Mammary epithelial cell (primary cell): ENCODE measurements at regions not wholly inside any gene's neighbourhood (a gene's known extent, or its start where the extent isn't known, plus 50 kb on each side); places are given as distances from the start of the nearest gene placed in this dataset.

Experiments used
- EZH2 ChIP-seq: IDR thresholded peaks from 2 replicates; pipeline ENCODE4 v1.6.1; 2012; ENCODE audit warnings: low read length, inconsistent platforms, borderline replicate concordance
- TF ChIP-seq, protein P1 (sequence below), 2 donors: IDR thresholded peaks in 1 of 2; conservative IDR thresholded peaks in 1 of 2; 2 replicates each; pipeline ENCODE4 v1.5.1; 2011 to 2012; ENCODE audit warnings: inconsistent platforms in 2 of 2, low read length in 2 of 2, mild to moderate bottlenecking in 2 of 2, control low read depth in 1 of 2, low read depth in 1 of 2; ENCODE audit not compliant: insufficient read depth in 1 of 2; ENCODE audit errors: extremely low read depth in 1 of 2

DNA sequence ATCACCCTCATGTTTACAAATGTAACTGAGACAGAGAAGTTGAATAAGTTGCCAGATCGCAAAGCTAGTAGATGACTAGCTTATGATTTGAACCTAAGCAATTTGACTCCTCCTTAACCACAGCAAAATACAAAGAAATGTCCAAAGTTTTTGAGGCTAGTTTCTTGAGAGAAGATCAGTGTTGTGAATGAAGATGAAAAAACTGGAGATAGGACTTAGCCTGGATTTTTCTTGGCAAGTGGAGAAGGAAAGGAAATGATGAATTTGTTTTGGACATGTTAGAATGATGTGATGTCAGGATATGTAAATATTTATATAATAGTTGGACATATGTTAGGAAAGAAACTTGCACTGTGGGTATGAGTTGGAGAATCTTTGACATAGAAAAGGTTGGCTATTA, 149.8 kb downstream of the LSMEM1 start:
- TF ChIP-seq, protein P1, sequence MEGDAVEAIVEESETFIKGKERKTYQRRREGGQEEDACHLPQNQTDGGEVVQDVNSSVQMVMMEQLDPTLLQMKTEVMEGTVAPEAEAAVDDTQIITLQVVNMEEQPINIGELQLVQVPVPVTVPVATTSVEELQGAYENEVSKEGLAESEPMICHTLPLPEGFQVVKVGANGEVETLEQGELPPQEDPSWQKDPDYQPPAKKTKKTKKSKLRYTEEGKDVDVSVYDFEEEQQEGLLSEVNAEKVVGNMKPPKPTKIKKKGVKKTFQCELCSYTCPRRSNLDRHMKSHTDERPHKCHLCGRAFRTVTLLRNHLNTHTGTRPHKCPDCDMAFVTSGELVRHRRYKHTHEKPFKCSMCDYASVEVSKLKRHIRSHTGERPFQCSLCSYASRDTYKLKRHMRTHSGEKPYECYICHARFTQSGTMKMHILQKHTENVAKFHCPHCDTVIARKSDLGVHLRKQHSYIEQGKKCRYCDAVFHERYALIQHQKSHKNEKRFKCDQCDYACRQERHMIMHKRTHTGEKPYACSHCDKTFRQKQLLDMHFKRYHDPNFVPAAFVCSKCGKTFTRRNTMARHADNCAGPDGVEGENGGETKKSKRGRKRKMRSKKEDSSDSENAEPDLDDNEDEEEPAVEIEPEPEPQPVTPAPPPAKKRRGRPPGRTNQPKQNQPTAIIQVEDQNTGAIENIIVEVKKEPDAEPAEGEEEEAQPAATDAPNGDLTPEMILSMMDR (conservative IDR thresholded peaks at IDR 0.05 in 1 of 2, IDR thresholded peaks at IDR 0.05 in 1 of 2; ENCODE audit: extremely low read depth in 1 of 2, insufficient read depth in 1 of 2, low read depth in 1 of 2, low read length in 2 of 2), result no peak
- no peak for TF ChIP-seq EZH2
